ENCODE measurements at regions not wholly inside any gene's neighbourhood (a gene's known extent, or its start where the extent isn't known, plus 50 kb on each side); places are given as distances from the start of the nearest gene placed in this dataset.

DNA sequence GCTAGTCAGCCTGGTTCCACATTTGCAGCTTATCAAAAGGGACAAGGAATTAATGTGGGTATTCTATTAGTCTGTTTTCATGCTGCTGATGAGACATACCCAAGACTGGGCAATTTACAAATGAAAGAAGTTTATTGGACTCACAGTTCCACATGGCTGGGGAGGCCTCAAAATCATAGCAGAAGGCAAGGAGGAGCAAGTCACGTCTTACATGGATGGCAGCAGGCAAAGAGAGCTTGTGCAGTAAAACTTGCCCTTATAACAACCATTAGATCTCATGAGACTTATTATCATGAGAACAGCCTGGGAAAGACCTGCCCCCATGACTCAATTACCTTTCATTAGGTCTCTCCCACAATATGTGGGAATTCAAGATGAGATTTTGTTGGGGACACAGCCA is 689.1 kb upstream of the MARCKS start:
- H3K4me3 Mint-ChIP-seq, result no peak overlapping the region
- H3K79me2 ChIP-seq (replicated peaks; ENCODE audit: insufficient read depth), result no peaks in the 10 kb centered on the region

More for the DNA sequence above, 689.1 kb upstream of the MARCKS start:
- H3K27me3 Mint-ChIP-seq (ENCODE audit: insufficient read depth, low read depth, poor library complexity), result no peaks in the 10 kb centered on the region
- peaks cover 5% of the 10 kb centered on the region; the same call in 1 of the 2 replicates for H3K36me3 ChIP-seq (ENCODE audit: insufficient read depth)
- ATAC-seq, result no peak
- DNase-seq (ENCODE audit: low spot score), result no peak
- no peaks in the 10 kb centered on the region for H3K4me1 ChIP-seq (ENCODE audit: insufficient read depth)
- TF ChIP-seq, protein P1, sequence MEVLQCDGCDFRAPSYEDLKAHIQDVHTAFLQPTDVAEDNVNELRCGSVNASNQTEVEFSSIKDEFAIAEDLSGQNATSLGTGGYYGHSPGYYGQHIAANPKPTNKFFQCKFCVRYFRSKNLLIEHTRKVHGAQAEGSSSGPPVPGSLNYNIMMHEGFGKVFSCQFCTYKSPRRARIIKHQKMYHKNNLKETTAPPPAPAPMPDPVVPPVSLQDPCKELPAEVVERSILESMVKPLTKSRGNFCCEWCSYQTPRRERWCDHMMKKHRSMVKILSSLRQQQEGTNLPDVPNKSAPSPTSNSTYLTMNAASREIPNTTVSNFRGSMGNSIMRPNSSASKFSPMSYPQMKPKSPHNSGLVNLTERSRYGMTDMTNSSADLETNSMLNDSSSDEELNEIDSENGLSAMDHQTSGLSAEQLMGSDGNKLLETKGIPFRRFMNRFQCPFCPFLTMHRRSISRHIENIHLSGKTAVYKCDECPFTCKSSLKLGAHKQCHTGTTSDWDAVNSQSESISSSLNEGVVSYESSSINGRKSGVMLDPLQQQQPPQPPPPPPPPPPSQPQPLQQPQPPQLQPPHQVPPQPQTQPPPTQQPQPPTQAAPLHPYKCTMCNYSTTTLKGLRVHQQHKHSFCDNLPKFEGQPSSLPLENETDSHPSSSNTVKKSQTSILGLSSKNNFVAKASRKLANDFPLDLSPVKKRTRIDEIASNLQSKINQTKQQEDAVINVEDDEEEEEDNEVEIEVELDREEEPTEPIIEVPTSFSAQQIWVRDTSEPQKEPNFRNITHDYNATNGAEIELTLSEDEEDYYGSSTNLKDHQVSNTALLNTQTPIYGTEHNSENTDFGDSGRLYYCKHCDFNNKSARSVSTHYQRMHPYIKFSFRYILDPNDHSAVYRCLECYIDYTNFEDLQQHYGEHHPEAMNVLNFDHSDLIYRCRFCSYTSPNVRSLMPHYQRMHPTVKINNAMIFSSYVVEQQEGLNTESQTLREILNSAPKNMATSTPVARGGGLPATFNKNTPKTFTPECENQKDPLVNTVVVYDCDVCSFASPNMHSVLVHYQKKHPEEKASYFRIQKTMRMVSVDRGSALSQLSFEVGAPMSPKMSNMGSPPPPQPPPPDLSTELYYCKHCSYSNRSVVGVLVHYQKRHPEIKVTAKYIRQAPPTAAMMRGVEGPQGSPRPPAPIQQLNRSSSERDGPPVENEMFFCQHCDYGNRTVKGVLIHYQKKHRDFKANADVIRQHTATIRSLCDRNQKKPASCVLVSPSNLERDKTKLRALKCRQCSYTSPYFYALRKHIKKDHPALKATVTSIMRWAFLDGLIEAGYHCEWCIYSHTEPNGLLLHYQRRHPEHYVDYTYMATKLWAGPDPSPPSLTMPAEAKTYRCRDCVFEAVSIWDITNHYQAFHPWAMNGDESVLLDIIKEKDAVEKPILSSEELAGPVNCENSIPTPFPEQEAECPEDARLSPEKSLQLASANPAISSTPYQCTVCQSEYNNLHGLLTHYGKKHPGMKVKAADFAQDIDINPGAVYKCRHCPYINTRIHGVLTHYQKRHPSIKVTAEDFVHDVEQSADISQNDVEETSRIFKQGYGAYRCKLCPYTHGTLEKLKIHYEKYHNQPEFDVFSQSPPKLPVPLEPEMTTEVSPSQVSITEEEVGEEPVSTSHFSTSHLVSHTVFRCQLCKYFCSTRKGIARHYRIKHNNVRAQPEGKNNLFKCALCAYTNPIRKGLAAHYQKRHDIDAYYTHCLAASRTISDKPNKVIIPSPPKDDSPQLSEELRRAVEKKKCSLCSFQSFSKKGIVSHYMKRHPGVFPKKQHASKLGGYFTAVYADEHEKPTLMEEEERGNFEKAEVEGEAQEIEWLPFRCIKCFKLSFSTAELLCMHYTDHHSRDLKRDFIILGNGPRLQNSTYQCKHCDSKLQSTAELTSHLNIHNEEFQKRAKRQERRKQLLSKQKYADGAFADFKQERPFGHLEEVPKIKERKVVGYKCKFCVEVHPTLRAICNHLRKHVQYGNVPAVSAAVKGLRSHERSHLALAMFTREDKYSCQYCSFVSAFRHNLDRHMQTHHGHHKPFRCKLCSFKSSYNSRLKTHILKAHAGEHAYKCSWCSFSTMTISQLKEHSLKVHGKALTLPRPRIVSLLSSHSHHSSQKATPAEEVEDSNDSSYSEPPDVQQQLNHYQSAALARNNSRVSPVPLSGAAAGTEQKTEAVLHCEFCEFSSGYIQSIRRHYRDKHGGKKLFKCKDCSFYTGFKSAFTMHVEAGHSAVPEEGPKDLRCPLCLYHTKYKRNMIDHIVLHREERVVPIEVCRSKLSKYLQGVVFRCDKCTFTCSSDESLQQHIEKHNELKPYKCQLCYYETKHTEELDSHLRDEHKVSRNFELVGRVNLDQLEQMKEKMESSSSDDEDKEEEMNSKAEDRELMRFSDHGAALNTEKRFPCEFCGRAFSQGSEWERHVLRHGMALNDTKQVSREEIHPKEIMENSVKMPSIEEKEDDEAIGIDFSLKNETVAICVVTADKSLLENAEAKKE (CRISPR knock-in tag; IDR thresholded peaks at IDR 0.05), result no peak
- no peak for TF ChIP-seq JUNB (IDR thresholded peaks at IDR 0.05; ENCODE audit: unreplicated experiment)
- TF ChIP-seq, protein P2, sequence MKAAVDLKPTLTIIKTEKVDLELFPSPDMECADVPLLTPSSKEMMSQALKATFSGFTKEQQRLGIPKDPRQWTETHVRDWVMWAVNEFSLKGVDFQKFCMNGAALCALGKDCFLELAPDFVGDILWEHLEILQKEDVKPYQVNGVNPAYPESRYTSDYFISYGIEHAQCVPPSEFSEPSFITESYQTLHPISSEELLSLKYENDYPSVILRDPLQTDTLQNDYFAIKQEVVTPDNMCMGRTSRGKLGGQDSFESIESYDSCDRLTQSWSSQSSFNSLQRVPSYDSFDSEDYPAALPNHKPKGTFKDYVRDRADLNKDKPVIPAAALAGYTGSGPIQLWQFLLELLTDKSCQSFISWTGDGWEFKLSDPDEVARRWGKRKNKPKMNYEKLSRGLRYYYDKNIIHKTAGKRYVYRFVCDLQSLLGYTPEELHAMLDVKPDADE (IDR thresholded peaks at IDR 0.05), result no peak
- TF ChIP-seq ZNF114 (CRISPR knock-in tag; IDR thresholded peaks at IDR 0.05), result no peak
- no peak for TF ChIP-seq NANOG (IDR thresholded peaks at IDR 0.05; ENCODE audit: borderline replicate concordance)
- TF ChIP-seq STAT1 (IDR thresholded peaks at IDR 0.05; ENCODE audit: unreplicated experiment), result no peak
- TF ChIP-seq POLR2AphosphoS5 (IDR thresholded peaks at IDR 0.05; ENCODE audit: low read depth), result no peak
- no peak for TF ChIP-seq EZH2phosphoT487 (IDR thresholded peaks at IDR 0.05; ENCODE audit: unreplicated experiment)
- TF ChIP-seq, protein P3, sequence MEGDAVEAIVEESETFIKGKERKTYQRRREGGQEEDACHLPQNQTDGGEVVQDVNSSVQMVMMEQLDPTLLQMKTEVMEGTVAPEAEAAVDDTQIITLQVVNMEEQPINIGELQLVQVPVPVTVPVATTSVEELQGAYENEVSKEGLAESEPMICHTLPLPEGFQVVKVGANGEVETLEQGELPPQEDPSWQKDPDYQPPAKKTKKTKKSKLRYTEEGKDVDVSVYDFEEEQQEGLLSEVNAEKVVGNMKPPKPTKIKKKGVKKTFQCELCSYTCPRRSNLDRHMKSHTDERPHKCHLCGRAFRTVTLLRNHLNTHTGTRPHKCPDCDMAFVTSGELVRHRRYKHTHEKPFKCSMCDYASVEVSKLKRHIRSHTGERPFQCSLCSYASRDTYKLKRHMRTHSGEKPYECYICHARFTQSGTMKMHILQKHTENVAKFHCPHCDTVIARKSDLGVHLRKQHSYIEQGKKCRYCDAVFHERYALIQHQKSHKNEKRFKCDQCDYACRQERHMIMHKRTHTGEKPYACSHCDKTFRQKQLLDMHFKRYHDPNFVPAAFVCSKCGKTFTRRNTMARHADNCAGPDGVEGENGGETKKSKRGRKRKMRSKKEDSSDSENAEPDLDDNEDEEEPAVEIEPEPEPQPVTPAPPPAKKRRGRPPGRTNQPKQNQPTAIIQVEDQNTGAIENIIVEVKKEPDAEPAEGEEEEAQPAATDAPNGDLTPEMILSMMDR (conservative IDR thresholded peaks at IDR 0.05; ENCODE audit: low read depth in 2 of 2), result no peak
- no peak for TF ChIP-seq ZNF331 (CRISPR knock-in tag; IDR thresholded peaks at IDR 0.05; ENCODE audit: low read depth)
- no peaks in the 10 kb centered on the region for H3F3A ChIP-seq (replicated peaks; ENCODE audit: low read depth)
- H4K20me1 ChIP-seq (replicated peaks; ENCODE audit: insufficient read depth), result no peaks in the 10 kb centered on the region
- peaks cover 4% of the 10 kb centered on the region; the same call in 1 of the 3 replicates for H3K36me3 Mint-ChIP-seq (ENCODE audit: low read depth)
- no peaks in the 10 kb centered on the region for H3K4me1 Mint-ChIP-seq
- no peak overlapping the region for H3K27ac Mint-ChIP-seq
- no peak overlapping the region for H2AFZ ChIP-seq
- H3K27ac ChIP-seq (ENCODE audit: low read depth), result no peak overlapping the region
- H3K4me3 ChIP-seq, result no peak overlapping the region
- peaks cover 5% of the 10 kb centered on the region; the same call in 2 of the 3 replicates for H3K9me3 Mint-ChIP-seq
- no peak overlapping the region for H3K4me2 ChIP-seq
- H3K27me3 ChIP-seq (ENCODE audit: insufficient read depth), result no peaks in the 10 kb centered on the region
- no peaks in the 10 kb centered on the region for H3K9me2 ChIP-seq (ENCODE audit: insufficient read depth)
